ENCODE measurements at regions not wholly inside any gene's neighbourhood (a gene's known extent, or its start where the extent isn't known, plus 50 kb on each side); places are given as distances from the start of the nearest gene placed in this dataset.

GRCh38 chr10:131654471-131655087 lies 246.2 kb upstream of the PPP2R2D start:
- H3K36me3 Mint-ChIP-seq (ENCODE audit: unreplicated experiment): no peaks in the 10 kb centered on the region
- TF ChIP-seq CTCF (IDR thresholded peaks at IDR 0.05): no peak
- H3K27me3 Mint-ChIP-seq (ENCODE audit: unreplicated experiment): no peaks in the 10 kb centered on the region

GRCh38 chr10:131655101-131655849 lies 245.5 kb upstream of the PPP2R2D start:
- no peak overlapping the region for H3K4me3 Mint-ChIP-seq (ENCODE audit: unreplicated experiment)
- H3K4me1 Mint-ChIP-seq (ENCODE audit: unreplicated experiment): no peaks in the 10 kb centered on the region
- peaks cover 21% of the 10 kb centered on the region for H3K9me3 Mint-ChIP-seq (ENCODE audit: unreplicated experiment)
- H3K27ac Mint-ChIP-seq (ENCODE audit: unreplicated experiment): no peak overlapping the region
- H3K36me3 Mint-ChIP-seq (ENCODE audit: unreplicated experiment): no peaks in the 10 kb centered on the region
- TF ChIP-seq CTCF (IDR thresholded peaks at IDR 0.05): no peak
- DNase-seq (ENCODE audit: extremely low spot score, unreplicated experiment): no peak
- H3K27me3 Mint-ChIP-seq (ENCODE audit: unreplicated experiment): no peaks in the 10 kb centered on the region

More at GRCh38 chr10:131654471-131655087, 246.2 kb upstream of the PPP2R2D start:
- no peak for DNase-seq (ENCODE audit: extremely low spot score, unreplicated experiment)
- H3K27ac Mint-ChIP-seq (ENCODE audit: unreplicated experiment): no peak overlapping the region
- no peak overlapping the region for H3K4me3 Mint-ChIP-seq (ENCODE audit: unreplicated experiment)
- H3K4me1 Mint-ChIP-seq (ENCODE audit: unreplicated experiment): no peaks in the 10 kb centered on the region
- peaks cover 17% of the 10 kb centered on the region for H3K9me3 Mint-ChIP-seq (ENCODE audit: unreplicated experiment)

GRCh38 chr10:131656009-131656408 lies 244.8 kb upstream of the PPP2R2D start:
- DNase-seq (ENCODE audit: extremely low spot score, unreplicated experiment): no peak
- Mint-ChIP-seq H3K27ac (ENCODE audit: unreplicated experiment) (no peak overlapping the region), H3K4me1 (ENCODE audit: unreplicated experiment) (no peaks in the 10 kb centered on the region), H3K36me3 (ENCODE audit: unreplicated experiment) (no peaks in the 10 kb centered on the region), H3K27me3 (ENCODE audit: unreplicated experiment) (no peaks in the 10 kb centered on the region), H3K4me3 (ENCODE audit: unreplicated experiment) (no peak overlapping the region), H3K9me3 (ENCODE audit: unreplicated experiment) (peaks cover 27% of the 10 kb centered on the region)
- no peak for TF ChIP-seq CTCF (IDR thresholded peaks at IDR 0.05)

- Mint-ChIP-seq H3K4me3 (ENCODE audit: unreplicated experiment) (no peak overlapping the region), H3K27me3 (ENCODE audit: unreplicated experiment) (no peaks in the 10 kb centered on the region), H3K36me3 (ENCODE audit: unreplicated experiment) (no peaks in the 10 kb centered on the region), H3K4me1 (ENCODE audit: unreplicated experiment) (no peaks in the 10 kb centered on the region), H3K9me3 (ENCODE audit: unreplicated experiment) (peaks cover 27% of the 10 kb centered on the region), H3K27ac (ENCODE audit: unreplicated experiment) (no peak overlapping the region)
- no peak for TF ChIP-seq CTCF (IDR thresholded peaks at IDR 0.05)
- no peak for DNase-seq (ENCODE audit: extremely low spot score, unreplicated experiment)
Observed at GRCh38 chr10:131656431-131656841, 244.4 kb upstream of the PPP2R2D start.

- H3K27me3 Mint-ChIP-seq (ENCODE audit: unreplicated experiment): no peaks in the 10 kb centered on the region
- H3K4me1 Mint-ChIP-seq (ENCODE audit: unreplicated experiment): no peaks in the 10 kb centered on the region
- no peak for DNase-seq (ENCODE audit: extremely low spot score, unreplicated experiment)
- no peak for TF ChIP-seq CTCF (IDR thresholded peaks at IDR 0.05)
- no peak overlapping the region for H3K27ac Mint-ChIP-seq (ENCODE audit: unreplicated experiment)
- no peak overlapping the region for H3K4me3 Mint-ChIP-seq (ENCODE audit: unreplicated experiment)
- H3K9me3 Mint-ChIP-seq (ENCODE audit: unreplicated experiment): peaks cover 25% of the 10 kb centered on the region
- H3K36me3 Mint-ChIP-seq (ENCODE audit: unreplicated experiment): no peaks in the 10 kb centered on the region
Observed at GRCh38 chr10:131657318-131657984, 243.4 kb upstream of the PPP2R2D start.

All from osteocyte (in vitro differentiated cells).